NOMO-1 treated with dmso at 0.1 percent for 144 hours (cell line): ENCODE measurements at regions not wholly inside any gene's neighbourhood (a gene's known extent, or its start where the extent isn't known, plus 50 kb on each side); places are given as distances from the start of the nearest gene placed in this dataset.
A peak's percentile ranks its signal among the peaks of the same experiment; 100 is the strongest.
"Not testable (repeated sequence)": the region's sequence is repeated elsewhere in the genome, so short reads cannot be mapped to it uniquely, and the experiment has no call there.

Experiments used
- DNase-seq: peaks from one replicate; lab custom pipeline; 2025; ENCODE audit not compliant: unreplicated experiment; lab: John Stamatoyannopoulos, UW

DNA sequence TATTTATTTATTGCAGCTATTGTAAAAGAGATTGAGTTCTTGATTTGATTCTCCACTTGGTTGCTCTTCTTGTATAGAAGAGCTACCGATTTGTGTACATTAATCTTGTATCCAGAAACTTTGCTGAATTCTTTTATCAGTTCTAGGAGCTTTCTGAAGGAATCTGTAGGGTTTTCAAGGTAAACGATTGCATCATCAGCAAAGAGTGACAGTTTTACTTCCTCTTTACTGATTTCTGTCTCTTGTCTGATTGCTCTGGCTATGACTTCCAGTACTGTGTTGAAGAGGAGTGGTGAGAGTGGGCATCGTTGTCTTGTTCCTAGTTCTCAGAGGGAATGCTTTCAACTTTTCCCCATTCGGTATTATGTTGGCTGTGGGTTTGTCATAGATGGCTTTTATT is 103.1 kb downstream of the CAPZA3 start:
- DNase-seq, result peak; percentile 15

DNA sequence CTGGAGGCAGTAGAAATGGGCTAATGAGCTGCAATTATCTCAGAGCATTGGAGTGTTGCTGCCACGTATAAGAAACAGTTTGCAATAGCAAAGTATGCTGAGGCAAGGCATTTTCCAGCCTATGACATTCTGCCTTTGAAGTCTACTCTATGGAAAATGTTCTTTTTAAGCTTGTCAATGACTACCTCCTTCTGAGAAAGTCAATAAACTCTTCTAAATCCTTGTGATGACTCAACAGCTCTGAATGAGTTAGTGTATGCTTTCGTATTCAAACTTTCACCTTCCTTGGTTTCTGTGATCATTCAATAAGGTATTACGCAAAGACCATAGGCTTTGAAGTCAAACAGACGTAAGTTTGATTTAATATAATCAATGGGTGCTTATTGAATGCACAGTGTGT is 111.2 kb downstream of the CAPZA3 start:
- no peak for DNase-seq

DNA sequence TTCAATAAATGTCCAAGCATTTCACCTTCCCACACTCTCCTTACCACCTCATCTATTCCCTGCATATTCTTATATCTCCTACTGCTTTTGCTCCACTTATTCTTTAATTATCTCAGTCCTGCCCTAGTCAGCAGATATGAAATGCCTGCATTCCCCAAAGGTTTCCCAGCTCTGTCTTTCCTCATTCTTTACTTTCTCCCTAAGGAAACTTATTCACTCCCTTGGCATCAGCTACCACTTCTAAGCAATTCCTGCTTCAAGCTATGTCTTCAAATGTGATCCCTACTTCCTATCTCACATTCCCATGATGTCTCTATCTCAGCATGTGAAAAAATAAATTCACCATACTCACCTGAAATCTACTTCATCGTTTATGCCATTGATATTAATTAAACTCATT is 111.8 kb downstream of the CAPZA3 start:
- DNase-seq, result no peak

DNA sequence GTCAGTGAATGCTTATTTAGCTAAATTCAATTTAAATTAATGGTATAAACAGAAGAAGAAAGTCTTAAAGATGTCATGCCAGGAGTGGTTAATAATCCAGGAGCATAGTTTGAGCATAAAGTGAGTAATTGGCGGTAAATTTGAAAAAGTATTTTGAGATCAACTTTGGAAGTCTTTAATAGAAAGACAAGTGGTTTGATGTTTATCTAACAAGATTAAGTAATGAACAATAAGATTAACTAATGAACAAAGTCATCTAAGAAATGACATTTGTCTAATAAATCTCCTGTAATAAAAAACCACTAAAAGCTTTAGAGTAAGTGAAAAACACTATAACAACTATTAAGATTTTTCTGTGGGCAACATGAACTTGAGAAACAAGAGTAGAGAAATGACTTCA is 112.8 kb downstream of the CAPZA3 start:
- DNase-seq, result no peak

DNA sequence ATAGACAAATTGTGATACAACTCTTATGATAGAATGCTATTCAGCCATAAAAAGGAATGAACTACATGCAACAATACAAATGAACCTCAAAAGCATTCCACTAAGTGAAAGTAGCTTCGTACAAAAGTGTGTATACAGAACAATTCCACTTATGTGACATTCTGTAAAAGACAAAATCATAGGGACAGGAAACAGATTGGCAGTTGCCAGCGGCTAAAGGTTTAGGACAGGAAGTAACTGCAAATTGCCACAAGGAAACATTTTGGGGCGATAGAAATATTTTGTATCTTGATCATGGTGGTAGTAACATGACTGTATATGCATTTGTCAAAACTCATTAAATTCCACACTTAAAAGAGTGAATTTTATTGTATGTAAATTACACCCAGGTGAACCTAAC is 113.4 kb downstream of the CAPZA3 start:
- no peak for DNase-seq

DNA sequence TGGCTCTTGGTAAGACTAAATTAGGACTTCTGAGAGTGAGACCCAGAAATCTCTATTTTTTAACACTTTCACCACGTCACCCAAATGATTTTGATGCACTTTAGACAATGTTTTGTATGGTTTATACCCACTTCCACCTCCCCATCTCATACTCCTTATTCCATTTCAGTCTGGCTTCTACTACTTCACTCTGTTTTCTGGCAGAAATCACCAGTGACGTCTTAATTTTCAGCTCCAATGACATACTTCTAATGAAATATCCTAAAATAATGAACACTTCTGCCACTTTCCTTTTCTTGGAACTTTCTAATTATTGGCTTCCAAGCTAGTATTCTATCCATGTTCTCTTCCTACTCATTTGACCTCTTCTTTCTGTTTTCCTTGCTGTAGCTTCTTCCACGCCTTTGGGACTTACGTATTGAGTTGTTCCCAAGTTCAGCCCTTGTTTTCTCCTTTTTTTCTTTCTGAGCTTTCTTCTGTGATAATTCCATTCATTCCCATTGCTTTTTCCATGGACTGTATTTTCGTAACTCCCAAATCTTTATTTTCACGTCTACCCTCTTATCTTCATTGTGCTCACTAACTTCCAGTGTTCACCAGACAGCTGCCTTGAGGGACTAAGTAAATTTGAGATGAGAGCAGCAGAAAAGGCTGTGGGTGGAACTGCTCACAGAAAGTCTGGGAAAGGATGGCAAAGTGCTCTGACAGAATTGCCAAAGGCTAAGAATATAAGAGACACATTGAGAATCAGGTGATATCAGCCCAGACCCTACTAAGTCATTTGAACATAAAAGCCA is 115.8 kb downstream of the CAPZA3 start:
- DNase-seq, result no peak

DNA sequence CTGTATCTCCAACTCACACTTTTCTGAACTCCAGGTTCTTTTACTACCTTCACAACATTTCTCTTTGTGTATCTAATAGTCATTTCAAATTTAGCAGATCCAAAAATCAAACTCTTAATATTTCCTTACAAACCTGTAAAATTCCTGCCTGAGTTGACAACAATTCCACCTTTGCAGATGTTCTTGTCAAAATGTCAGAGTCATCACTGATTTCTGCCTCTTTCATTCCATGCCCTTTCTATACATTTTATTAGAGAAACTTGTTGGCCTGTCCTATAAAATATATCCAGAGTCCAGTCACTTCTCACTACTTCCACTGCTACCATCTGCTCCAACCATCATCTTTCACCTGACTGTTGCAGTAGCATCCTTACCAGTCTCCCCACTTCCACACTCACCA is 119.7 kb downstream of the CAPZA3 start:
- DNase-seq, result no peak

DNA sequence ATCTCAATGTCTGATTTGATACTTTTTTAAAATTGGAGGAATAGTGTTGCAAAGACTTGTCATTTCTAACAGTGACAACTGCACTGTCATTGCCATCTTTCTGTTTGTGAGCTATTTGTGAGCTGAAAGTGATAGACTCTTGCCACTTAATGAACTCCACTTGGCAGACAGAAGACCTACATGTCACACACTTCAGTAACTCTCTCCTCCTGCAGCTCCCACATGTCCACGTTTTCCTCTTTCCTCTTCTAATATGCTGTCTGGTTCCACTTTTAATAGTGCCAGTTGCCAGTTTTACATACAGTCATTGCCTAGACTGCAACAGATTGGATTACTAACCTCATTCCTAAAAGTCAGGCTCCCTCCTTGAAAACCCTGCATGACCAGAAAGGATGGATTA is 121.5 kb downstream of the CAPZA3 start:
- no peak for DNase-seq

DNA sequence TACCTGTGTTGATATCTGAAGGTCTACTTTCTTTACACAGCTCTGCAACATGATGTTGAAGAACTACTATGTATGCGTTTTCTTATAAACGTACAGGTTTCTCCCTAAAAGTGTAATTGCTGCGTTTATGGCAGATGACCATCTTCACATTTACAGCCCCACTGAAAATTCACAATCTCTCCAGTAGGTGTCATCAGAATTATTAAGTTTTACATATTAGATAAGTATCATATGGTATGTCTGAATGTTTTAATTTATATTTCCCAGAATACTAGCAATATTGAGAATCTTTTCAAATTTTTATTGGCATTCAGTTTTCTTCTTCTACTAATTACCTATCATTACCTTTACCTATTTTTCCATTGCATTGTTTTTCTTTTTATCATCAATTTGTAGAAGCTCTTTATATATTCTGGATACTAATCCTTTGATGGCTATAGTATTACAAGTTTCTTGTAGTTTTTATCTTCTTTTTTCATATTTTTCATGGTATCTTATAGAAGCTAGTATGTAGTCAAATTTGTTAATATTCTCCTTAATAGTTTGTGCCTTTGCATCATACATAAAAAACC is 123.5 kb downstream of the CAPZA3 start:
- no peak for DNase-seq

DNA sequence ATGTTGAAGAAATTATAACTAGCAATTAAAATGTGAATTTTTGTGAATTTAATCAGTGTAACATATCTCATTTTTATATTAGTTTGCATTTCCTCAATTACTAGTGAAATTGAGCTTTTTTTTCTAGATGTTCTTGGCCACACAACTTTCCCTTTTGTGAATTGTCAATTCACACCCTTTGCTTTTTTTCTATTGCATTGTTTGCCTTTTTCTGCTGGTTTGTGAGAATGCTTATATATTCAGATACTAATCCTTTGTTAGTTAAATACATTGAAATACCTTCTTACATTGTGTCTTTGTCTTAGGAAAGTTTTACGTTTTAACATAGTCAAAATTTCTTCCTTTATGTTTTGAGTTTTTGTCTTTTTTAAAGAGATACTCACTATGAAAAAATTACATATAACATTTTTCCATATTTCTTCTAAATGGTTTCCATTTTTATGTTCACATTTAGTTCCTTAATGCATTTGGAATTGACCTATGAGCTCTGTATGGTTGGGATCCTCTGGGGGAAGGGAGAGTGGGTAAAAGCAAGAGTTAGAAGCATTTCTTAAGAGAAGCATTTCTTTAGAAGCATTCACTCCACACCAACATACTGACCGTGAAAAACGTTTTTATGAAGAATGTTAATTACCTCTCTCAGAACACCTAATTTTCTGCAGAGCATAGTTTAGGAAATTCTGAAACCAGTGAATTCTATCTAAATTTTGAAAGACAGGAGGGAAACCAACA is 126.0 kb downstream of the CAPZA3 start:
- DNase-seq, result no peak

DNA sequence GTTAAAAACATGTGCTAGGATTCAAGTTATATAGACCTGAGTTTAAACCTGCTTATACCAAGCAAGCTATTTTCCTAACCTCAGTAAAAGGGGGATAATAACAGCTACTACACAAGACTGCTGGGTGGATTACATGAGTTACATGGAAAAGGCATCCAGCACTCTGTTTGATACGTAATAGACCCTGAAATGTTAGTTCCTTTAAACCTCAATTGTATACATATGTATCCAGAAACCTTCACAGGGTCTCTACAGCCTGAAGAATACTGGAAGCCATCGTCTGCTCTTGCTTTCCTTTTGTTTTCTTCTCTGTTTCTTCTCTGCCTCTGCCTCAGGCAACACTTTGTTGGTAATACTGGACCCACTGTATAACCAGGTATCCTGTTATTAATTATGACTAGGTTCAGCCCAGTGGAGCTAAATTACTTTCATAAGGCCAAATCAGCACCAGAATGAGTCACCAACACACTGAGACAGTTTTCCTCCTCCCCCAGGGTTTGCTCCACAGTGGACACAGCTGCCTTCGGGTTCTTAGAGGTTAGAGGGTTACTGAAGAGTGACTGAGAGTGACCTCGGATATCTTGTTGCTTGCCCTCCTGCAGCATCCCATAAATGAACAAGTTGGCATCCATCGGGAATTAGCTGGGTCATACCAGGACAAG is 127.1 kb downstream of the CAPZA3 start:
- no peak for DNase-seq

DNA sequence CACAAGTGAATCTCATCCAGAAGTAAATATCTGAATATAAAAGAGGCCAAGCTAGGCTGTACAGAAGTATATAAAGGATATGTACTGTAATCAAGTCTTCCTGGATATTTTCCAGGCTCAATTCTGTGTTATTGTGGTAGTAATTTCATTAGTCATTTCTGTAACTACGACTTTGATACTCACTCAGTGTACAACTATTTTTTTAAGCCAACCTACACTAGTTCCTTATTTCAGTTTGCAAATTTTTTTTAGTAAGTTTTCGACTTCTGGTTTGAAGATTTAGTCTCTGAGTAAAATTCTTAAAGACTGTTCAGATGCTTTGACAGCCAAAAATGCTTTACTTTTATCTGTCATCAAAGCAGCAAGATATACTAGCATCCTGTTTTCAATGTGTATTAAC is 130.8 kb downstream of the CAPZA3 start:
- DNase-seq, result no peak

DNA sequence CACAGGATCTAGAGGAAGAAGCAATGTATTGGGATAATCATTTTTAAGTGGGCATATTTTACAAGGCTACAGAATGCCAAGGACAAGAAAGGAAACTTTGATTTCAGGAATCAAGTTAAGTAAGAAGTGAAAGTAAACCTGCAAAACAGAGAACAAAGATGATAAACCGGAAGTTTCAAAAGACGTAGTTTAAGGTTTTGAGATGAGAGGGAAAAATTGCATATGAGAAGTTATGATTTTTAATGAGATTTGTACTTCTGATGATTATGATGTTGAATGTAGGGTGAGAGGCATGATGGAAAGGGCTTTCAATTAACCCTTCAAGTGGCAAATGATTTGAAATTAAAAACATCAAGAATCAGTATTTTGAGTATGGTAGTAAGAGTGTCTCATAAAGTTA is 134.9 kb downstream of the CAPZA3 start:
- DNase-seq, result no peak

DNA sequence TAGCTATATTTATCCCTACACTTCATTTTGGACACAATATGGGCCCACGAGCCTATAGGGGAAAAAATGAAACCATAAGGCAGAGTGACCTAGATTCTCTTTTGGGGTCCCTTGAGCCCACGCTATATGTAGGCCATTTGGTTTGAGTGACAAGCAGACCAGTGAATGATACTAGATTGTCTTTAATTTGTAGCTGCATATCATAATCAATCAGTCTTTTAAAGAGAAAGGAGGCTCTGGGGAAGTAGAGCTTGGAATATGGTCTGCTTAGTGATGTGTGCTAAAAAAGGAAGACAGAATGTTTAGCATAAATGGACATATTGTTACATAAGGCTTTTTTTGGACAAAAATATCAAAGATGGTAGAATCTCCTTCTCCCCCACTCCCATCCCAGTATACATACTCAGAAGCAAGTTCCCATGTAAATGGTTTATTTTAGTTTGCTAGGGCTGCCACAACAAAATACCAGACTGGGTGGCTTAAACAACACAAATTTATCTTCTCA is 140.8 kb downstream of the CAPZA3 start:
- DNase-seq, result no peak

DNA sequence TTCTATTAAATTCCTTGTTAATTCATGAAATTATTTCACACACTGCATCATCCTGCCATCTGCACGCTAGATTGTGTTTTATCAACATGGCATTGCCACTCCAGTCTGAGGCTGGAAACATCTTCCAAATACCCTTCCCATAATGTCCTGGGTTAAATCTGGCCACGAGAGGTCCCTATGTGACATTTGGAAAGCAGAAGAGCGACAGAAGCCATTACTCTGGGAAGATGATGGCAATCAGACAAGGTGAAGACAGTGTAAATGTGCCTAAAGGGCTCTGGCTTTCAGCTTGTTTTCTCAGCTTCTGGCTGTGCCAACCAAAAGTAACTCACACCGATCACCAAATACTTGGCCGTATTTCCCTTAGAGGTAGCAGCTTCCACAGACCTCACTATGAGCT is 144.8 kb downstream of the CAPZA3 start:
- no peak for DNase-seq

DNA sequence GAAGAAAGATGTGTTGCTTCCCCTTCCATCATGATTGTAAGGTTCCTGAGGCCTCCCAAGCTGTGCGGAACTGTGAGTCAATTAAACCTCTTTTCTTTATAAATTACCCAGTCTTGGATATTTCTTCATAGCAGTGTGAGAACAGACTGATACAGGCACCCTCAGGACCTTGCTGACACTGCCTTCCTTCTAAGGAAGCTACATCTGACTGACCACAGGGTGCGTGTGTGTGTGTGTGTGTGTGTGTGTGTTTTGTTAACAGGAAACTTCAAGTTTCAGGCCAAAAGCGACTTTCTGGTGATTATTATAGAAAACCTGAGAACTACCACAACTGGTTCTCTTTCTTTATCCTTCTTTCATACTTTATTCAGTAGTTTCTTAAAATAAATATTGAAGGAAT is 149.0 kb downstream of the CAPZA3 start:
- no peak for DNase-seq

DNA sequence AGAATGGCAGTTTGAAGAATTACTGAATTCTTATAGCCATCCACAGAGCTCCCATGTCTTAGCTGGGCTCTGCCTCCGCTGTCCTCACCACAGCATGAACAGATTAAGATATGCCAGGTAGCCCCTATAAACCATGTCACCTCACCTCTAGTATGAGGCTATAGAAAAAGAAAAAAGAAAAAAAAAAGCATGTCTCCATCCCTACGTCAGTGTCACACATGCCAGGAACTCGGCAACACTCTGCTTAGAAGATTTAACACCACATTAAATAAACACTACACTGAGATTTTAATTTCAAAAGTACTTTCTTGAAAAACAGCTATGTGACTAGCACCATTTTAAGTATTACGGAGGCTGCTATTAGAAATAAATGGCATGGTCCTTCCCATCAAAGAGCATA is 149.4 kb downstream of the CAPZA3 start:
- DNase-seq, result no peak

DNA sequence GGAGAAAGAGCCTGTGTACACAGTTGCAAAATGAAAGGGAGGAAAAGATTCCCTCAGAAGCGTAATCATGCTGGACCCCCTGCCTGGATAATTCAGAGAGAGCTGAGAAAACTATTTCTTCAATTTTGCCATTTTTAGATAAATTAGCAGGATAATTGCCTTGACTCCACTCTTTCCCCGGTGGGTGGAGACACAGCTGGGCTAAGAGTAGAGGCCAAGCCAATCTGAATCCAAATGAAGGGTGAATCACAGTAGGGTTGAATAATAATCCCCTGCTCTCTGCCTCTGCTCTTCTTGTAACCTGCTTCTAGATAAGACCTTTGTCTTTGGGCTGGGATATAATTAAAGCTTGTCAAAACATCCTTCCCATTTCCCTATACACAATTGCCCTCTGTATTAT is 150.1 kb downstream of the CAPZA3 start:
- no peak for DNase-seq

DNA sequence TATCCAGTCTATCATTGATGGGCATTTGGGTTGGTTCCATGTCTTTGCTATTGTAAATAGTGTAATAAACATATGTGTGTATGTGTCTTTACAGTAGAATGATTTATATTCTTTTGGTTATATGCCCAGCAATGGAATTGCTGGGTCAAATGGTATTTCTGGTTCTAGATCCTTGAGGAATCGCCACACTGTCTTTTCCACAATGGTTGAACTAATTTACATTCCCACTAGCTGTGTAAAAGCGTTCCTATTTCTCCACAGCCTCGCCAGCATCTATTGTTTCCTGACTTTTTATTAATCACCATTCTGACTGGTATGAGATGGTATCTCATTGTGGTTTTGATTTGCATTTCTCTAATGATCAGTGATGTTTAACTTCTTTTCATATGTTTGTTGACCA is 152.7 kb downstream of the CAPZA3 start:
- DNase-seq, result not testable (repeated sequence)

DNA sequence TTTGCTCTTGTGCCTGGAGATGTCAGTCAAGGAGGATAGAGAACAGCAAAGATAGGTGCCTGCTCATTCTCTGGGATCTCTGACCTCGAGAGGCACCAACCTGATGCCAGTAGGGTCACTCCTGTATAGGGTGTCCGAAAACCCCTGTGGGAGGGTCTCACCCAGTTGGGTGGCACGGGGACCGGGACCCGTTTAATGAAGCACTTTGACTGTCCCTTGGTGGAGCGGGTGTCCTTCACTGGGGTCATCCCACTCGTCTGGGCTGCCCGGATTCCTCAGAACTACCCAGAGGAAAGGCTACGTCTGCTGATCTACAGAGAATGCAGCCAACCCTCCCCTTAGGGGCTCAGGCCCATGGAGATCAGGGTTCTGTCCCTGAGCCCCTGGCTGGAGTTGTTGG is 157.6 kb downstream of the CAPZA3 start:
- DNase-seq, result no peak

DNA sequence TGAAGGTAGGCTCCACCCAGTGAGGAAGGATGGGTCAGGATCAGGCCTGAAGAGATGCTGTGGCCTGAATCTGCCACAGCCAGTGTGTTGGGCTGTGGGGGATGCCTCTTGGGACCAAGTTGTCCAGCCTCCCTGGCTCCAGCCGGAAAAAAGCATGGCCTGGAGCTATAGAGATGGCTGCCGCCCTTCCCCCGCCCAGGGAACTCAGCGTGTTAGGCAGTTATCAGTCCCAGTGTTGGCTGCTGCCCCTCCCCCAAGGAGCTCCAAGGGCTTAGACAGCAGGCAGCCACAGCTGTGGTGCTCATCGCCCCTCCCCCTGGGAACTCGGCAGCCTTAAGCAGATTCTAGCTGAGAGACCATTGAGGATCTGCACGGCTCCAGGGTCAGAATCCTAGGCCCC is 158.0 kb downstream of the CAPZA3 start:
- no peak for DNase-seq

DNA sequence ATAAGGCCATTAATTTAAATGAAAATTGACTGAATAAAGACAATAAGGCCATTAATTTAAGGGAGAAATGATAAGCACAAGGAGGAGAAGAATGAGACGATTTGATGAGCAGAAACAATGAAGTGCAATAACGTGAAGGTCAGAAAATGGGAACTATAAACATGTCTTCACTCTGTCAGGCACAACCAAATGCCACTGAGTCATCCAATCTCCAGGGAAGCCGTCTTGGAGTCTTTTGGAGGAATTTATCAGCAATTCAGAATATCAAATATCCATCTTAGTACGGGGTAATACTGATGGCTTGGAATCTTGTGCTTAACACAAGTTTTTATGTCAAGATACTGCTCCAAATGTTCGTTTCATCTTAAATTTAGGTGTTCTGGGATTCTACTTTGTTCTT is 159.9 kb downstream of the CAPZA3 start:
- no peak for DNase-seq
